Ovary (tissue), 7 donors: ENCODE measurements at regions not wholly inside any gene's neighbourhood (a gene's known extent, or its start where the extent isn't known, plus 50 kb on each side); places are given as distances from the start of the nearest gene placed in this dataset.

Experiments
- DNase-seq, 5 donors: peaks; one replicate each; pipeline ENCODE4 v3.0.0-alpha.2; 2019 to 2020
- H3K27ac ChIP-seq, 2 donors: fragments of 200-600 bp; one replicate each; pipeline versions ENCODE4 v1.5.1 to v1.8.0; 2019 to 2022
- H3K27me3 ChIP-seq: fragments of 200-600 bp; one replicate; pipeline ENCODE4 v1.8.0; 2022
- H3K36me3 ChIP-seq: fragments of 200-600 bp; sonication (generic); one replicate; pipeline ENCODE4 v1.5.1; 2019
- H3K4me1 ChIP-seq: one replicate; pipeline ENCODE4 v1.8.1; 2013; ENCODE audit warnings: mild to moderate bottlenecking, moderate library complexity; ENCODE audit not compliant: insufficient read depth
- H3K4me3 ChIP-seq: fragments of 200-600 bp; sonication (generic); one replicate; pipeline ENCODE4 v1.5.1; 2017
- H3K9me3 ChIP-seq, 2 donors: fragments of 200-600 bp in 1 of 2; sonication (generic) in 1 of 2; one replicate each; pipeline versions ENCODE4 v1.5.1 to v1.8.1; 2013 to 2019; ENCODE audit warnings: mild to moderate bottlenecking in 1 of 2, moderate library complexity in 1 of 2
- EP300 ChIP-seq: sonication (generic); formaldehyde crosslinking; IDR thresholded peaks from one replicate; pipeline ENCODE4 v1.6.1; 2017; ENCODE audit warnings: antibody characterized with exemption
- POLR2A ChIP-seq: fragments of 450-650 bp; IDR thresholded peaks from one replicate; pipeline ENCODE4 v1.6.1; 2017; ENCODE audit warnings: antibody characterized with exemption, mild to moderate bottlenecking, moderate library complexity
- WGBS, 3 donors: extraction: QIAGEN DNeasy Blood & Tissue Kit in 1 of 3; methylation state at CpG; one replicate each; pipeline versions ENCODE4 v1.1.5 to v1.1.7; 2013 to 2017; 5-methylcytosine and 5-hydroxymethylcytosine counted together
- intact Hi-C, 4 donors: fragments of 100-400 bp; cut with DNase I; formaldehyde crosslinking; loops; one replicate each; pipeline versions ENCODE4 v1.11.0 to v1.15.1; 2022 to 2023
- TF ChIP-seq, protein P1 (sequence below), 3 donors: fragments of 450-650 bp in 2 of 3; fragments of 200-600 bp in 1 of 3; IDR thresholded peaks; one replicate each; pipeline versions ENCODE4 v1.5.1 to v1.8.0; 2016 to 2022; ENCODE audit warnings: antibody characterized with exemption in 3 of 3, mild to moderate bottlenecking in 1 of 3
- donor health status: DM: no; HTN: no; CAD: no; lungs with moderate emphysema.
- donor health status: DM: no; HTN: no; CAD: no.
- donor health status: Bipolar disorder and iron deficiency.
- donor health status: DM: no; HTN: no; CAD: no.
- donor health status: DM: yes; HTN: yes; CAD: no.

DNA sequence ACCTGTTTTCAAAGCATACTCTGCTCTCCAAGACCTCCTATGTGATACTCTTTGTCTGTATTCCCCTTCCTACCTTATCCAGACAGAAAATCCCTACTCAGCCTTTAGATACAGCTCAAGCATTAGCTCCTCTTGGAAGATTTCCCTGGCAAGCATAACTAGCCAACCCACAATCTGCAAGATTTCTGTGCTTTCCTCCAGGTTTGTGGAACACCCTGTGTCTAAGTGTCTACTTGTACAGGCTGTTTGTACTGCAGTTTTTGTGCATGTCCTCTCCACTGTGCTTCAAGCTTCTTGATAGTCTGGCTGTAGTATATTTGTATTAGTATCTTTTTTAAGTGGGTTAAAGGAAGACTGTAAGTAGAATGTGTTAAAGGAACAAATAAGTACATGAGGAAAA is 203.7 kb downstream of the RFC3 start:
- H3K27ac ChIP-seq = no peak overlapping the region
- no peak for DNase-seq
- intact Hi-C loops = no loop called here
- no peaks in the 10 kb centered on the region for H3K4me1 ChIP-seq
- no peaks in the 10 kb centered on the region for H3K27me3 ChIP-seq
- no peak overlapping the region for H3K4me3 ChIP-seq
- TF ChIP-seq POLR2A (no peak), EP300 (no peak)
- TF ChIP-seq, protein P1, sequence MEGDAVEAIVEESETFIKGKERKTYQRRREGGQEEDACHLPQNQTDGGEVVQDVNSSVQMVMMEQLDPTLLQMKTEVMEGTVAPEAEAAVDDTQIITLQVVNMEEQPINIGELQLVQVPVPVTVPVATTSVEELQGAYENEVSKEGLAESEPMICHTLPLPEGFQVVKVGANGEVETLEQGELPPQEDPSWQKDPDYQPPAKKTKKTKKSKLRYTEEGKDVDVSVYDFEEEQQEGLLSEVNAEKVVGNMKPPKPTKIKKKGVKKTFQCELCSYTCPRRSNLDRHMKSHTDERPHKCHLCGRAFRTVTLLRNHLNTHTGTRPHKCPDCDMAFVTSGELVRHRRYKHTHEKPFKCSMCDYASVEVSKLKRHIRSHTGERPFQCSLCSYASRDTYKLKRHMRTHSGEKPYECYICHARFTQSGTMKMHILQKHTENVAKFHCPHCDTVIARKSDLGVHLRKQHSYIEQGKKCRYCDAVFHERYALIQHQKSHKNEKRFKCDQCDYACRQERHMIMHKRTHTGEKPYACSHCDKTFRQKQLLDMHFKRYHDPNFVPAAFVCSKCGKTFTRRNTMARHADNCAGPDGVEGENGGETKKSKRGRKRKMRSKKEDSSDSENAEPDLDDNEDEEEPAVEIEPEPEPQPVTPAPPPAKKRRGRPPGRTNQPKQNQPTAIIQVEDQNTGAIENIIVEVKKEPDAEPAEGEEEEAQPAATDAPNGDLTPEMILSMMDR (IDR thresholded peaks at IDR 0.05) = no peak
- no peaks in the 10 kb centered on the region for H3K36me3 ChIP-seq
- no peaks in the 10 kb centered on the region for H3K9me3 ChIP-seq

DNA sequence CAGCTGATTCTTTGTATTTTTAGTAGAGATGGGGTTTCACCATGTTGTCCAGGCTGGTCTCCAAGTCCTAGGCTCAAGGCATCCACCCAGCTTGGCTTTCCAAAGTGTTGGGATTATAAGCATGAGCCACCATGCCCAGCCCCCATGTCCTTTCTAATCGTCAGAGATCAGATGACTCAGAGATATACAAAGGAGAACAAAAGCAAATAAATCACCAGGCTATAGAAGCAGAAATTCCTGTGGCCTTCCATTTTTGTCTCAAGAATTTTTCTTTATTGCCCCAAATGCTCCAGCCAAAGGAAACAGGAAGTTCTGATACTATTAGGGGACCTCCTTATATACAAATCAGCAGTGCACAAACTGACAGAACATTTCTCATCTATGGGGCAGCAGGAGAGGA is 207.8 kb downstream of the RFC3 start:
- no peaks in the 10 kb centered on the region for H3K27me3 ChIP-seq
- TF ChIP-seq, protein P1 (IDR thresholded peaks at IDR 0.05) = no peak
- TF ChIP-seq POLR2A (no peak), EP300 (no peak)
- no peak overlapping the region for H3K4me3 ChIP-seq
- intact Hi-C loops = no loop called here
- no peak for DNase-seq
- H3K27ac ChIP-seq = no peak overlapping the region
- 65 to 91% (median 80%) methylated on average over 1 of the region's 1 CpG for WGBS, 3 donors
- H3K9me3 ChIP-seq = no peaks in the 10 kb centered on the region
- H3K36me3 ChIP-seq = no peaks in the 10 kb centered on the region
- no peaks in the 10 kb centered on the region for H3K4me1 ChIP-seq

DNA sequence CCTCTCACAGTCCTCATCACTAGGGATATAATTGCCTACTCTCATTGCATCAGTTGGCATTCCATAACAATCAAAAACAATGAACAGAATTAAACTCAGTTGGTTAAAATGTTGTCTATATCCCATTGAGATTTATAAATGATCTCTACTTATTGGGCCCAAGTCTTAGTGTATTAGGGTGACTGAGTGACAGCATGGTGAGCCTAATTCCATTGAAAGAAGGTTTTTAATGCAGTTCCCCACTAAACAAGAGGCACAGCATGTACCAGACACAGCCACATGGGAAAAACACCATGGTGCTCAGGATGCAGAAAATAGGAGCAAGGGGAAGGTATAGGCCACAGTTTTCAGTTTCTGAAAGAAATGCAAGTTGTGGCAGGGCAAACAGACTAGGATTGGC is 208.4 kb downstream of the RFC3 start:
- Histone ChIP-seq H3K9me3 (no peaks in the 10 kb centered on the region), H3K27ac (no peak overlapping the region), H3K27me3 (no peaks in the 10 kb centered on the region), H3K36me3 (no peaks in the 10 kb centered on the region), H3K4me3 (no peak overlapping the region), H3K4me1 (no peaks in the 10 kb centered on the region)
- no peak for DNase-seq
- TF ChIP-seq POLR2A (no peak), EP300 (no peak)
- TF ChIP-seq, protein P1 (IDR thresholded peaks at IDR 0.05) = no peak
- intact Hi-C loops = no loop called here

DNA sequence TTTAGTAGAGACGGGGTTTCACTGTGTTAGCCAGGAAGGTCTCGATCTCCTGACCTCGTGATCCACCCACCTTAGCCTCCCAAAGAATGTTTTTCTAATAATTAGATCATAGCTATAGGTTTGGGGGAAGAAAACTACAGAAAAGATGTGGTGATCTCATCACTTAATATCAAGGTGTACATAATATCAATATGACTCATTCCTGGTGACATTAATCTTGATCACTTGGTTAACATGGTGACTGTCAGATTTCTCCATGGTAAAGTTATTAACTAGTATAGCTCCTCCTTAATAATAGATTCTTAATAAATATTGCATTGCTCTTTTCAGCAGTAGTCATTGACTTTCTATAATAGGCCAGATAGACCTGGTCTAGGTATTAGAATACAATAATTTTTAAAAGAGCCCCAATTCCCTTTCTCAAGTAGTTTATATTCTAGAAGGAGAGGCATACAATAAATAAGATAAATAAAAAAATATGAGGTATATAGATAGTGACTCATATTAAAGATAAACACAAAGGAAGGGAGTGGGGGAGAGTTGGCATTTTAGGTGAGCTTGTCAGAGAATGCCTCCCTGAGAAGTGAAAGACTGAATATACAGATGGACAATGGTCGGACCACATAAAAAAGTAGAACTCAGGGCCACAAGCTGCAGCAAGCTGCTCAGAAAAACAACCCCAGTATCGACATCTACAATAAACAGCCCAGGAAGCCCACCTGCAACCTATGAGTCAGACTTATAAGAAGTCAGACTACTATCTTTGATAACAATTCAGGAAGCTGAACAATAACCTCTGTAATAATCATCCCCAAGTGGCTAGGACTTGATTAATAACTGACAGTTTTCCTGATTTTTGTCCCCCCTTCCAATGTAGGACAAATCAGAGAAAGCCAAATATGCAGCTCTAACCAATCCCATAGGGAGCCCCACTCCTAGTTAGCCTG is 210.8 kb downstream of the RFC3 start:
- TF ChIP-seq, protein P1 (IDR thresholded peaks at IDR 0.05) = no peak
- TF ChIP-seq EP300 (no peak), POLR2A (no peak)
- Histone ChIP-seq H3K4me1 (no peaks in the 10 kb centered on the region), H3K27me3 (no peaks in the 10 kb centered on the region), H3K9me3 (no peaks in the 10 kb centered on the region), H3K4me3 (no peak overlapping the region), H3K36me3 (no peaks in the 10 kb centered on the region), H3K27ac (no peak overlapping the region)
- 91 to 94% (median 93%) methylated on average over 5 of the region's 5 CpGs for WGBS, 3 donors
- intact Hi-C loops = no loop called here
- DNase-seq = no peak
